MM.1S (cell line): ENCODE measurements at regions not wholly inside any gene's neighbourhood (a gene's known extent, or its start where the extent isn't known, plus 50 kb on each side); places are given as distances from the start of the nearest gene placed in this dataset.

Experiments
- DNase-seq: peaks from one replicate; pipeline ENCODE4 v3.0.0-alpha.2; 2015
- H2AFZ ChIP-seq: fragments of 300-600 bp; sonication (generic); 2 replicates; pipeline ENCODE4 v1.6.0; 2016; ENCODE audit warnings: antibody characterized with exemption, low read length
- H3F3A ChIP-seq: fragments of 300-600 bp; sonication (generic); 2 replicates; pipeline ENCODE4 v1.6.1; 2016; ENCODE audit warnings: mild to moderate bottlenecking, antibody characterized with exemption, low read length, moderate library complexity, mixed read lengths; ENCODE audit not compliant: insufficient read depth
- H3K27ac ChIP-seq: fragments of 300-600 bp; sonication (generic); 2 replicates; pipeline ENCODE4 v1.5.1; 2016; ENCODE audit warnings: mild to moderate bottlenecking, low read length
- H3K27me3 ChIP-seq: fragments of 300-600 bp; sonication (generic); replicated peaks from 2 replicates; pipeline ENCODE4 v1.6.0; 2016; ENCODE audit warnings: low read length; ENCODE audit not compliant: insufficient read depth
- H3K36me3 ChIP-seq: fragments of 300-600 bp; sonication (generic); replicated peaks from 2 replicates; pipeline ENCODE4 v1.6.1; 2016; ENCODE audit warnings: mild to moderate bottlenecking, low read length, mixed read lengths; ENCODE audit not compliant: insufficient read depth
- H3K4me1 ChIP-seq: fragments of 300-600 bp; sonication (generic); 2 replicates; pipeline ENCODE4 v1.6.1; 2016; ENCODE audit warnings: low read length, mixed read lengths
- H3K4me2 ChIP-seq: fragments of 300-600 bp; sonication (generic); 2 replicates; pipeline ENCODE4 v1.6.0; 2016; ENCODE audit warnings: low read depth, low read length
- H3K4me3 ChIP-seq: fragments of 300-600 bp; sonication (generic); 2 replicates; pipeline ENCODE4 v1.5.1; 2016; ENCODE audit warnings: low read length, mixed read lengths
- H3K79me2 ChIP-seq: fragments of 300-600 bp; sonication (generic); 2 replicates; pipeline ENCODE4 v1.6.1; 2016; ENCODE audit warnings: mixed run types, low read length, mixed read lengths
- H3K9ac ChIP-seq: fragments of 300-600 bp; sonication (generic); 2 replicates; pipeline ENCODE4 v1.6.1; 2016; ENCODE audit warnings: low read length, mixed read lengths
- H3K9me2 ChIP-seq: fragments of 300-600 bp; sonication (generic); replicated peaks from 2 replicates; pipeline ENCODE4 v1.6.1; 2016; ENCODE audit warnings: mild to moderate bottlenecking, low read length, mixed read lengths; ENCODE audit not compliant: insufficient read depth
- H3K9me3 ChIP-seq: fragments of 300-600 bp; sonication (generic); replicated peaks from 2 replicates; pipeline ENCODE4 v1.6.1; 2016; ENCODE audit warnings: mild to moderate bottlenecking, low read length, mixed read lengths; ENCODE audit not compliant: insufficient read depth
- H4K20me1 ChIP-seq: fragments of 300-600 bp; sonication (generic); 2 replicates; pipeline ENCODE4 v1.6.1; 2016; ENCODE audit warnings: mild to moderate bottlenecking, low read length, moderate library complexity, mixed read lengths; ENCODE audit not compliant: insufficient read depth
- CTCF ChIP-seq: fragments of 300-600 bp; sonication (generic); IDR thresholded peaks from 2 replicates; pipeline ENCODE4 v1.5.1; 2016; ENCODE audit warnings: antibody characterized with exemption, low read length, mixed read lengths
- EZH2 ChIP-seq: fragments of 300-600 bp; sonication (generic); optimal IDR thresholded peaks from 2 replicates; pipeline ENCODE3; 2017; ENCODE audit warnings: low read depth, mild to moderate bottlenecking, antibody characterized with exemption, low read length, mixed read lengths
- EZH2phosphoT487 ChIP-seq: fragments of 300-600 bp; sonication (generic); IDR thresholded peaks from 2 replicates; pipeline ENCODE4 v1.6.1; 2018; ENCODE audit warnings: antibody characterized with exemption, low read length

- Histone ChIP-seq H3F3A (no peaks in the 10 kb centered on the region), H3K4me2 (no peak overlapping the region), H3K4me1 (no peaks in the 10 kb centered on the region), H4K20me1 (no peaks in the 10 kb centered on the region), H3K4me3 (no peak overlapping the region), H2AFZ (no peak overlapping the region), H3K27ac (no peak overlapping the region), H3K9me2 (no peaks in the 10 kb centered on the region), H3K79me2 (no peaks in the 10 kb centered on the region), H3K9ac (no peak overlapping the region), H3K36me3 (no peaks in the 10 kb centered on the region), H3K9me3 (no peaks in the 10 kb centered on the region), H3K27me3 (0 out of 2 replicates have a peak, but pooled peaks cover 6% of the 10 kb centered on the region)
- DNase-seq = no peak
- TF ChIP-seq EZH2 (no peak), EZH2phosphoT487 (no peak), CTCF (no peak)
These were observed 137.4 kb upstream of the DLX2 start for GRCh38 chr2:172239944-172240590.

- Histone ChIP-seq H3K9ac (no peak overlapping the region), H3K4me2 (no peak overlapping the region), H3K27ac (no peak overlapping the region), H2AFZ (no peak overlapping the region), H3K9me3 (no peaks in the 10 kb centered on the region), H3K36me3 (no peaks in the 10 kb centered on the region), H3F3A (no peaks in the 10 kb centered on the region), H3K9me2 (no peaks in the 10 kb centered on the region), H3K4me3 (no peak overlapping the region), H3K27me3 (no peaks in the 10 kb centered on the region), H3K4me1 (no peaks in the 10 kb centered on the region), H4K20me1 (no peaks in the 10 kb centered on the region), H3K79me2 (no peaks in the 10 kb centered on the region)
- no peak for DNase-seq
- no peak for TF ChIP-seq CTCF
- no peak for TF ChIP-seq EZH2
- TF ChIP-seq EZH2phosphoT487 = no peak
These were observed 138.5 kb upstream of the DLX2 start for GRCh38 chr2:172241222-172241621.

- no peak overlapping the region for H3K9ac ChIP-seq
- H3K9me2 ChIP-seq = no peaks in the 10 kb centered on the region
- DNase-seq = no peak
- no peaks in the 10 kb centered on the region for H3F3A ChIP-seq
- no peaks in the 10 kb centered on the region for H3K79me2 ChIP-seq
- no peaks in the 10 kb centered on the region for H3K36me3 ChIP-seq
- no peak overlapping the region for H2AFZ ChIP-seq
- TF ChIP-seq EZH2phosphoT487 = no peak
- no peak for TF ChIP-seq EZH2
- no peak for TF ChIP-seq CTCF
- H3K4me1 ChIP-seq = no peaks in the 10 kb centered on the region
- no peak overlapping the region for H3K27ac ChIP-seq
- no peaks in the 10 kb centered on the region for H3K27me3 ChIP-seq
- no peaks in the 10 kb centered on the region for H3K9me3 ChIP-seq
- H3K4me2 ChIP-seq = no peak overlapping the region
- no peak overlapping the region for H3K4me3 ChIP-seq
- H4K20me1 ChIP-seq = no peaks in the 10 kb centered on the region
These were observed 139.8 kb upstream of the DLX2 start for GRCh38 chr2:172242471-172242870.
